K562 (cell line): ENCODE measurements at regions not wholly inside any gene's neighbourhood (a gene's known extent, or its start where the extent isn't known, plus 50 kb on each side); places are given as distances from the start of the nearest gene placed in this dataset.

Experiments
- ATAC-seq: fragments of 200-7000 bp; cut with Tn5 transposase; 3 replicates; pipeline ENCODE4 v1.9.1; 2020; ENCODE audit warnings: moderate library complexity
- BruUV-seq: library from RNA; stranded (reverse); fragments of 400-500 nt; replicated peaks from 2 replicates; lab custom pipeline; 2021; lab: Mats Ljungman, UMichigan
- CTCF ChIA-PET: fragments of 300-600 bp; formaldehyde crosslinking; extraction: SDS; loops from one replicate; lab custom pipeline; 2021; ENCODE audit warnings: low intra/inter-chr PET ratio; lab: Yijun Ruan, JAX
- POLR2A ChIA-PET: fragments of 300-600, 350-650 bp; sonication (Branson Sonifier 250); formaldehyde crosslinking; extraction: SDS; loops from one replicate; lab custom pipeline; 2021; ENCODE audit warnings: antibody characterized with exemption, inconsistent platforms; lab: Yijun Ruan, JAX
- DNase-seq, 4 experiments: peaks; one replicate each; pipeline versions ENCODE4 v3.0.0 to v3.0.0-alpha.2; 2011 to 2018; ENCODE audit warnings: low spot score in 3 of 4, mixed read lengths in 3 of 4; ENCODE audit errors: extremely low read depth in 1 of 4
- FAIRE-seq: peaks from 2 replicates; lab custom pipeline; 2011; peaks lifted over from hg19 to GRCh38; lab: Jason Lieb, UNC
- H2AFZ ChIP-seq: 2 replicates; pipeline ENCODE4 v1.6.0; 2011; ENCODE audit warnings: low read depth, low read length, control low read depth, inconsistent platforms
- H3K27ac ChIP-seq: fragments of 200-600 bp; 3 replicates; pipeline ENCODE4 v1.8.0; 2011; ENCODE audit warnings: low read depth, mild to moderate bottlenecking, control low read depth, inconsistent platforms, low read length, moderate library complexity, mixed read lengths; ENCODE audit errors: extremely low read depth
- H3K27me3 ChIP-seq, 2 experiments: fragments of 300-600 bp in 1 of 2; 2 replicates in 1 of 2; 3 replicates in 1 of 2; pipeline versions ENCODE4 v1.6.0 to v1.8.0; 2011; ENCODE audit warnings: inconsistent platforms in 2 of 2, low read length in 2 of 2, mild to moderate bottlenecking in 1 of 2, mixed read lengths in 1 of 2, moderate library complexity in 1 of 2; ENCODE audit not compliant: control insufficient read depth in 2 of 2, insufficient read depth in 2 of 2
- H3K36me3 ChIP-seq: fragments of 300-600 bp; 3 replicates; pipeline ENCODE4 v1.8.0; 2011; ENCODE audit warnings: mild to moderate bottlenecking, low read length, inconsistent platforms; ENCODE audit not compliant: control insufficient read depth, insufficient read depth
- H3K4me1 ChIP-seq, 2 experiments: fragments of 200-600 bp in 1 of 2; replicated peaks in 1 of 2; 2 replicates in 1 of 2; 3 replicates in 1 of 2; pipeline versions ENCODE4 v1.5.1 to v1.8.0; 2011; ENCODE audit warnings: inconsistent platforms in 2 of 2, low read length in 2 of 2, mild to moderate bottlenecking in 1 of 2, mixed read lengths in 1 of 2, moderate library complexity in 1 of 2; ENCODE audit not compliant: control insufficient read depth in 2 of 2, insufficient read depth in 2 of 2
- H3K4me2 ChIP-seq: 2 replicates; pipeline ENCODE4 v1.6.1; 2011; ENCODE audit warnings: low read length, control low read depth, inconsistent platforms, mixed read lengths; ENCODE audit not compliant: insufficient read depth
- H3K4me3 ChIP-seq: fragments of 200-600 bp; sonication (generic), shearing (Covaris generic); 2 replicates; pipeline ENCODE4 v1.5.1; 2016; ENCODE audit warnings: control low read depth, inconsistent platforms
- H3K79me2 ChIP-seq: fragments of 200-600 bp; 3 replicates; pipeline ENCODE4 v1.8.0; 2011; ENCODE audit warnings: low read length, inconsistent platforms; ENCODE audit not compliant: control insufficient read depth, insufficient read depth
- H3K9ac ChIP-seq, 2 experiments: 2 replicates each; pipeline versions ENCODE4 v1.6.0 to v1.6.1; 2011; ENCODE audit warnings: low read depth in 2 of 2, low read length in 2 of 2, control low read depth in 1 of 2, inconsistent platforms in 1 of 2, mild to moderate bottlenecking in 1 of 2, mixed read lengths in 1 of 2; ENCODE audit not compliant: insufficient read depth in 1 of 2
- H3K9me1 ChIP-seq: one replicate; pipeline ENCODE4 v1.6.0; 2011; ENCODE audit warnings: inconsistent platforms, mild to moderate bottlenecking, low read length, moderate library complexity; ENCODE audit not compliant: control insufficient read depth, insufficient read depth
- H3K9me3 ChIP-seq: replicated peaks from 2 replicates; pipeline ENCODE4 v1.5.1; 2011; ENCODE audit warnings: low read depth, low read length, inconsistent platforms; ENCODE audit not compliant: control insufficient read depth, insufficient read depth
- H4K20me1 ChIP-seq: replicated peaks from 2 replicates; pipeline ENCODE4 v1.6.1; 2011; ENCODE audit warnings: low read length, inconsistent platforms, mixed read lengths; ENCODE audit not compliant: control insufficient read depth, insufficient read depth
- CBX2 ChIP-seq: fragments of 200-600 bp; sonication (generic); IDR thresholded peaks from one replicate; pipeline ENCODE4 v1.6.1; 2012; ENCODE audit warnings: mild to moderate bottlenecking, low read length, inconsistent platforms; ENCODE audit not compliant: insufficient read depth, poor library complexity, severe bottlenecking
- CBX8 ChIP-seq: fragments of 200-600 bp; sonication (generic); IDR thresholded peaks from 2 replicates; pipeline ENCODE4 v1.6.1; 2012; ENCODE audit warnings: borderline replicate concordance, mixed run types, low read depth, mild to moderate bottlenecking, moderate library complexity, mixed read lengths, low read length, control low read depth, inconsistent platforms; ENCODE audit not compliant: poor library complexity, severe bottlenecking; ENCODE audit errors: extremely low read depth
- KAT8 ChIP-seq: fragments of 450-650 bp; IDR thresholded peaks from 2 replicates; pipeline ENCODE4 v1.6.1; 2016; ENCODE audit warnings: low read depth, mild to moderate bottlenecking
- LCOR ChIP-seq: sonication (generic); formaldehyde crosslinking; IDR thresholded peaks from 2 replicates; pipeline ENCODE4 v1.8.0; 2022; ENCODE audit warnings: mild to moderate bottlenecking, missing genetic modification reagents
- ZNF311 ChIP-seq: fragments of 250-450 bp; sonication (Bioruptor Pico); IDR thresholded peaks from 2 replicates; pipeline ENCODE4 v1.4.0; 2020; ENCODE audit warnings: mild to moderate bottlenecking, moderate library complexity
- WGBS: fragments of 100-300 bp; shearing (Covaris generic); methylation state at CpG from one replicate; pipeline ENCODE4 v1.1.6; 2016; ENCODE audit warnings: low coverage, mixed read lengths; ENCODE audit not compliant: insufficient coverage; ENCODE audit errors: missing lambda C conversion rate; 5-methylcytosine and 5-hydroxymethylcytosine counted together
- in situ Hi-C: fragments of 300-500 bp; cut with MboI; formaldehyde crosslinking; loops from 4 replicates; pipeline ENCODE4 v1.15.0; 2018; ENCODE audit warnings: inconsistent platforms, mixed read lengths
- intact Hi-C: fragments of 100-400 bp; cut with micrococcal nuclease; formaldehyde crosslinking; loops from 2 replicates; pipeline ENCODE4 v1.14.2; 2022
- TF ChIP-seq, protein P1 (sequence below): sonication (generic); formaldehyde crosslinking; IDR thresholded peaks from 2 replicates; pipeline ENCODE4 v1.5.0; 2020; ENCODE audit warnings: missing genetic modification reagents

DNA sequence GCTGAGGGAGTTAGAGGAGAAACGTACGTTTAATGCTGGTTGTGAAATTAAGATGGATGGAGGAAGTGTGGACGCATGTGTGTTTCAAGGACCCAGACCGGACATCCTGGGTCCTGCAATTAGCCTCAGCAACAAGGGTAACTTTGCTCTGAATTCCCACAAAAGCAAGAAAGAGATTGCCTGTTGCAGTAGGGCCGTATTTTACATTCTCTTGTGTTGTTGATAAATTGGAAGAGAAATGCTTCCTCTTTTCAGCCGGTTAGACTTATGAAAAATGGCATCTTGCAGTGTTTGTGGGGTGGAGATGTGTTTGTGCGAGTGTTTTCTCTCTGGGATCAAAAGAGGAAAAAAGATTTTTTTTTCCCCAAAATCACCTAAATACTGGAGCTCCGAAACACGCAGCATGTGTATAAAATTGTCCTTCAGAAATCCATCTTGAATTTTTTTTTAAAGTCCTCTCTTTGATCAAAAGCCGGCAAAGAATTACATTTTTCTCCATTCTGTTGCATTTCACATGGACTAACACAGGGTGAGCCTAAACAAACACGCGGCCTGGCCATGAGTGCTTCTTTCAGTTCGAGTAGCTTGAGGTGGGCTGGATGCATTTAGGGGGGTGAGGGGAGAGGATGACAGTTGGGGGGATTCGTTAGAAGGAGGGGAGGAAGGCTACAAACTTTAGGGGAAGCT, 251.6 kb downstream of the C16orf95 start:
- DNase-seq (no peak), FAIRE-seq (no peak), ATAC-seq (no peak)
- Histone ChIP-seq H4K20me1 (0 out of 2 replicates have a peak, but pooled peaks cover 10% of the 10 kb centered on the region), H3K79me2 (no peaks in the 10 kb centered on the region), H3K27me3 (peaks cover 57 to 61% of the 10 kb centered on the region in 2 experiments), H3K9me3 (no peaks in the 10 kb centered on the region), H3K4me2 (no peak overlapping the region), H3K9me1 (no peaks in the 10 kb centered on the region), H2AFZ (no peak overlapping the region), H3K9ac (no peak overlapping the region), H3K27ac (no peak overlapping the region), H3K4me1 (no peaks in the 10 kb centered on the region), H3K4me3 (no peak overlapping the region), H3K36me3 (no peaks in the 10 kb centered on the region)
- no TSS peak for BruUV-seq
- in situ Hi-C loops (no loop called here), intact Hi-C loops (no loop called here)
- 6% methylated on average over 14 of the region's 14 CpGs for WGBS
- ChIA-PET CTCF (interaction anchor here (7.3 kb wide), 1 partner anchor 501 kb away, joined by 76 read pairs; no protein-coding TSS in a partner anchor), POLR2A (interaction anchor here (1.4 kb wide), 1 partner anchor 17 kb away, joined by 4 read pairs; no protein-coding TSS in a partner anchor)
- TF ChIP-seq ZNF311 (CRISPR knock-in tag) = no peak
- TF ChIP-seq LCOR (CRISPR knock-in tag) = no peak
- TF ChIP-seq KAT8 = no peak
- TF ChIP-seq, protein P1, sequence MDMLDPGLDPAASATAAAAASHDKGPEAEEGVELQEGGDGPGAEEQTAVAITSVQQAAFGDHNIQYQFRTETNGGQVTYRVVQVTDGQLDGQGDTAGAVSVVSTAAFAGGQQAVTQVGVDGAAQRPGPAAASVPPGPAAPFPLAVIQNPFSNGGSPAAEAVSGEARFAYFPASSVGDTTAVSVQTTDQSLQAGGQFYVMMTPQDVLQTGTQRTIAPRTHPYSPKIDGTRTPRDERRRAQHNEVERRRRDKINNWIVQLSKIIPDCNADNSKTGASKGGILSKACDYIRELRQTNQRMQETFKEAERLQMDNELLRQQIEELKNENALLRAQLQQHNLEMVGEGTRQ = no peak
- TF ChIP-seq CBX2 = peak; percentile 62
- TF ChIP-seq CBX8 = peak; percentile 77
